GM21515 (cell line): ENCODE measurements at regions not wholly inside any gene's neighbourhood (a gene's known extent, or its start where the extent isn't known, plus 50 kb on each side); places are given as distances from the start of the nearest gene placed in this dataset.

ENCODE experiments used
- ATAC-seq: cut with Tn5 transposase; IDR thresholded peaks from one replicate; pipeline ENCODE4 v1.9.1; 2021; ENCODE audit not compliant: unreplicated experiment

DNA sequence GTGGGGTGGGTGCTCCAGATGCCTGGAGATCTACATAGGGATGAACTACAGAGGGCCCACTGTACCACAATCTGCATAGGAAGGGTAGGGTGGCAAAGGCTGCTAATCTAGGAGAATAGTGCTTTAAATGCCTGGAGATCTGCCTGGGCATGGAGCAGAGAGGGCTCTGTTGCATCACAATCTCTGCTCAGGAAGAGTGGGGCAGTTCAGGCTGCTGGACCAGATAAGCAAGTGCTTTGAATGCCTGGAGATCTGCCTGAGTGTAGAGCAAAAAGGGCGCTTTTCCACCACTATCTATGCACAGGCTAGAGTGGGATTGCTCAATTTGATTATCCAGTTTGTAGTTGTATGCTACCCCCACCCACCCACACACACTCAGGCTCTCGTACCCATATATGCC, 886.3 kb upstream of the SEL1L start:
- ATAC-seq: no peak

DNA sequence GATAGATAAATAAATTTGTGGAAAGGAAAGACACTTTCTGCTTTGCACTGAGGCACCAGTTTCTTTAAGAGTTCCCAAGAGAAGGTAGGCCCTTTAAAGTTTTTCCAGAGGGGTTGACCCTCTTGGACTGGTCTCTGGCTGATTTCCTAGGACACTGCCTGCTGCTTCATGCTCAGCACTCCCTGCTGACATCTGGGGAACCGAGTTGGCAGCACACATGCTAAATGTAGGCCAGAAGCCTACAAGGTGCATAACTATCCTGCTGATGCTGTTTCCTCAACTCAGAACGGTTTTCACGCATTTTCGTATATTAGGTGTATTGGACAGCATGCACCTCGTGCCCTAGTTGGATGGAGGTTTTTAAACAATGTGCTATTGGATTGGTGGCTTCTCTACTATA, 887.2 kb upstream of the SEL1L start:
- no peak for ATAC-seq

GRCh38 chr14:82421286-82421685, 887.6 kb upstream of the SEL1L start:
- ATAC-seq: no peak

DNA sequence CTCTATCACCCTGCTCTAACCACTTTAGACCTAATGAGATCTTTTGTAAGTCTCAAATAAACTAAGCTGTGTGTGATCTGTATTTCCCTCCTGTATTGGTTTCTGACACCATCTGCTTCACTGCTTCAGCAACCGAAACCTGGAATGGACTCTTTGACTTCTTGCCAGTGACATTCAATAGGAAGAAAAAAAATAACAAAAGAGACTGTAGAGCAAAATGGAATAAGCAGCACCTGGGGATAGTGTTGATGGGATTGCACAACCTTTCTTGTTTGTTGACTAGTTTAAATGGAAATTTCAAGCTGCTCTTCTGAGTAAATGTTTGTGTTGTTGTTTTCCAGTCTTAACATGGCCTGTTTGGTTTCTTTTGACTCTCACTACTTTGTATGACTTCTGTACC, 888.6 kb upstream of the SEL1L start:
- no peak for ATAC-seq

GRCh38 chr14:82425261-82425660, 891.6 kb upstream of the SEL1L start:
- no peak for ATAC-seq

- ATAC-seq: no peak
These were observed 897.4 kb upstream of the SEL1L start for GRCh38 chr14:82431031-82431430.

GRCh38 chr14:82432301-82433105, 898.9 kb upstream of the SEL1L start:
- no peak for ATAC-seq

- ATAC-seq: no peak
These were observed 904.8 kb upstream of the SEL1L start for GRCh38 chr14:82438436-82438835.

GRCh38 chr14:82441270-82441669, 907.6 kb upstream of the SEL1L start:
- no peak for ATAC-seq

- ATAC-seq: no peak
These were observed 912.3 kb upstream of the SEL1L start for GRCh38 chr14:82445810-82446570.

DNA sequence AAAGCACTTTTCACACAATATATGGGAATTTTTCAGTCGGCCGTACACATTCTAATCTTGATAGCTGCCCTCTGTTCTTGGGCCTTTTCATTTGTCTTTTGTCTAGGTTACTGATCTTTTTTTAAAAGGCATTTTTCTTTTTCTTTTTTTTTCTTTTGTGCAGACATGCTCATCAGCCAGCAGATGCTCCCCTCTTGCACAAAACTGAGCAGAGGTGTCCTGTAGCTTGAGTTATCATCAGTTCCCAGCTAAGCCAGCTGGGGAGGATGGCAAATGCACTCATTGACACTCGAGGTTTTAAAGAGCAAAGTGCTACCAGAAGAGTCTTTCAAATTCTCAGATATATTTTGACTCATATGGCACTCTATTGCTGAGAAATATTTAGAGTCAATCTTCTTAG, 913.9 kb upstream of the SEL1L start:
- ATAC-seq: no peak

DNA sequence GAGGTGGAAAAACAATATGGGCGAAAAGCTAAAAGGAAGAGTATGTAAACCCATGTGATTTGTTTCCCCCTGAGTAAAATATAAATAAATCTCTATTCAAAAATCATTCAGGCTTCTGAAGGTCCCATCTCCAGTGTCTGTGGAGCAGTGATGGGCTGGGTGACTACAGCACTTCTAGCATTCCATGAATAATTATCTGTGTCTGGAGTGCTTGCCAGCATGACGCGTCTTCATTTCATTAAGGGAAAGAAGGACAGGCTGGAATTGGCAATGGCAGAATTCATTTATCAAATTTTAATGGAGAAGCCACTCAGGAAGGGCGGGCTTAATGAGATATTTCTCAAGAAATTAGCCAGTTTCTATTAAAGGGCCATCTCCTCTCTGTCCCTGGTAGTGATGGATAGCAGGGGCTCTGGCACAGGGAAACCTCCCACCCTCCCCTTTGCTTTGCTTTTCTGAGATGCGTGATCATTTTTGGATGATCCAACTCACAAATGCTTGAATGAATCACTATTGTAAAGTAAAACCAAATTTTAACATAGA, 916.3 kb upstream of the SEL1L start:
- ATAC-seq: no peak

DNA sequence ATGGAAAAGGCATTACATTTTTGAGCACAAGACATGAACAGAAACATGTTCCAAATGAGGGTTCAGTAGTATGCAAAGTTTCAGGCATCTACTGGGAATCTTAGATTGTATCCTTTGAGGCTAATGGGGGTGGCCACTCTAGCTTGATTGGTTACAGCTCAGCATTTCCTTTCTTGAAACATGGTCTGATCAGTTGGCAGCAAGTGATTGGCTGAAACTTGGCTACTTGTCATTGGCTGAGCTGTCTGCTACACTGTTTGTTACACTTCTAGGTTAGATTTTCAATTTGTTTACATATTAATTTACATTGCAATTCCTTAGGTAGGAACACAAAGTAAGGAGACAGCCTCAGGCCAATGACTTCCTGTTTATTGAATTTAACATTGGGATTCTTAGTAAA, 918.0 kb upstream of the SEL1L start:
- ATAC-seq: no peak

GRCh38 chr14:82482345-82482744, 948.7 kb upstream of the SEL1L start:
- no peak for ATAC-seq

DNA sequence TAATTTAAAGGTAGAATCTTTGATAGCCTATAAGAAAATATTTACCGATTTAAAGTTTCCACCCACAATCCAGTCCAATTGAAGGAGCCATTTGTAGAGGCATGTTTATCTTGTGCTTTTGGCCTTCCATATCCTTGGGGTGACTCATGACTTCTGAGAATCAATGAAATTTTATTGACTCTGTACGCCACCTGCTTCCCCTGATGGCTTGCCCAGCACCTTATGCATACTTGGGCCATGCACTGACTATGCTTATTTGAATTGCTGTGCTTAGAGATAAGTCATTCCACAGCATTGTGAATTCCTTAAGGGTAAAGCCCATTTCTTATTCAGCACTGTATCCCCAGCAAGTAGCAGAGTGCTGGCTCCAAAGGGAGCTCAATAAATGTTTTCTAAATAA, 954.8 kb upstream of the SEL1L start:
- no peak for ATAC-seq

DNA sequence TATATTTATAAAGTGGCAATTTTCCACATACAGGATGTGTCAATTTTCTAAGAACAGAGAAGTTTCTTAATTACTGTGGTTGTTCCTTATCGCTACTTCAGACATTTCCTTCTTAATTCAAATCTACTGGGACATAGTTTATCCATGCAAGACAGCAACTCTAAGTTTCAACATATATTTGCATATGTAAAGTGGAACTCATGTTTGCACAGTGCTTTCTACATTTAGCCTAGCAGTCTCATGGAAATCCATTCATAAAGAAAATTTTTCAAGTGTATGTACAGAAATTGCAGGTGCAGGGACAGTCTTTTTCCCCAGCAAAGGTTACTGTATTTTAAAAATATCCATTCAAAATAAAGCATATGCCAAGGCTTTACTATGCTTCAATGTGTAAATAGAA, 956.7 kb upstream of the SEL1L start:
- no peak for ATAC-seq

DNA sequence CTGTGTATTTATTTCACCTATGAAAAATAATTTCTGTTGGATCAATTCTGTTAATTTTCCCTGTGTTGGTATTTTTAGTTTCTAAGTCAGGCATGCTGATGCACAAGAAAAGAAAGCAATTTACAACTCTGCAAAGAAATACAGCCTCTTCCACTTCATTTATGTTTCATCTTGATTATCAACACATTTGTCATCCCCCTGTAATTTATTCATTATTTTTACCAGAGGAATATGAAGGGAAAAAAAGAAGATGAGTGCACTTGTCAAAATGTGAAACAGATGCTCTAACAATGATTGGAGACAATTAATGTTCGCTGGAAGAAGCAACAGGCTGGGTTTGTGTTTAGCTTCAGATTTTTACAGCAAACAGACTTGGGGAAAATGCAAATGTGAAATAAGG, 958.5 kb upstream of the SEL1L start:
- ATAC-seq: no peak

DNA sequence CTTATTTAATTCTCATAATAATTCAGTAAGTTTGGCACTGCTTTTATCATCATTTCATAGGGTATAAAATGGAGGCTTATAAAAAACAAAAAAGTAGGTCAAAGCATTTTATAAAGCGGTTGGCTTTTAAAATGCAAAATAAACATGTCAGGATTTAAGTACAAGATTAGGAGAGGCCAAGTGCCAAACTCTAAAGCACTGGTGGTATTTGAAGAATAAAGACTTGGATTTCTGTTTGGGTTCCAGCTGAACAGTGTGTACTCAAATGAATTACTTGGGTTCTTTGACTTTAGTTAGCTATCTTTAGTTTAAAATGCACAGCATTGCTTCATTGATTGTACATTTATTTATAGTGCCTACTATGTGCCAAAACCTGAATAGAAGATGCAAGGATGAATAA, 966.6 kb upstream of the SEL1L start:
- ATAC-seq: no peak

GRCh38 chr14:82501554-82501953, 967.9 kb upstream of the SEL1L start:
- no peak for ATAC-seq

DNA sequence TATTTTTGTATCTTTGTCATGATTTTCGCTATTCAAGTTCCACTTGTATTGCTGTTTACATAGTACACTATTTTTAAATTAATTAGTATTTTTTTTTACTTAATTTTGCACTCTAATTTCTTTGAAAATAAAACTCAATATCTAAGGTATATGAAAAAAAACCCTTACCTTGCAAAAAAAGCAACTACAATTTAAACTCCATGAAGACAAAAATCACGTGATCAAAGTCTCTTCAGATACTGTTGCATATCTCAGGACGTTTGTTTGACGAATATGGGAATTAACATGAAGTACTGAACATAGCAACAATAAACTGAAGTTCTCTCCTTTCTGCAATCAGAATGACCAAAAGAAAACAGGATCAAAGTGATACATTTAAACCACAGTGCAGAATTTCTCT, 968.4 kb upstream of the SEL1L start:
- no peak for ATAC-seq

- ATAC-seq: no peak
These were observed 971.2 kb upstream of the SEL1L start for GRCh38 chr14:82504894-82505293.

DNA sequence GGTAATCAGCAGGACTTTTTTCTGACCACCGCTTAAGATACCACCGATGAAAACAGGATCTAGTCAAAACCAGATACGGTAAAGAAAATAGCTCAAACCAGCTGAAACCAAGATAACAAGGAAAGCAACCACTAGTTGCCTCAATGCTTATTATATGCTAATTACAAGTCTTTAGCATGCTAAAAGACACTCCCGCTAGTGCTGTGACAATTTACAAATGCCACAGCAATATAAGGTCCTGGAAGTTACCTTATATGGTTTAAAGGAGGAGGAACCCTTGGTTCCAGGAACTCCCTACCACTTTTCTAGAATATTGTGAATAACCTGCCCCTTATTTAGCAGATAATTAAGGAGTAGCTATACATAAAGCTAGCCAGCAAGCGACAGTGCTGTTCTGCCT, 976.4 kb upstream of the SEL1L start:
- ATAC-seq: no peak
